GM12865 (cell line): ENCODE measurements at regions not wholly inside any gene's neighbourhood (a gene's known extent, or its start where the extent isn't known, plus 50 kb on each side); places are given as distances from the start of the nearest gene placed in this dataset.

Experiments
- DNase-seq: peaks from one replicate; pipeline ENCODE4 v3.0.0; 2010; ENCODE audit warnings: low read depth
- H3K4me3 ChIP-seq: 2 replicates; pipeline ENCODE4 v1.5.1; 2011; ENCODE audit warnings: mild to moderate bottlenecking, low read depth, low read length, control low read depth
- TF ChIP-seq, protein P1 (sequence below): IDR thresholded peaks from 2 replicates; pipeline ENCODE4 v1.5.1; 2011; ENCODE audit warnings: low read length, control low read depth, low read depth, inconsistent platforms; ENCODE audit not compliant: insufficient read depth; ENCODE audit errors: missing control alignments

DNA sequence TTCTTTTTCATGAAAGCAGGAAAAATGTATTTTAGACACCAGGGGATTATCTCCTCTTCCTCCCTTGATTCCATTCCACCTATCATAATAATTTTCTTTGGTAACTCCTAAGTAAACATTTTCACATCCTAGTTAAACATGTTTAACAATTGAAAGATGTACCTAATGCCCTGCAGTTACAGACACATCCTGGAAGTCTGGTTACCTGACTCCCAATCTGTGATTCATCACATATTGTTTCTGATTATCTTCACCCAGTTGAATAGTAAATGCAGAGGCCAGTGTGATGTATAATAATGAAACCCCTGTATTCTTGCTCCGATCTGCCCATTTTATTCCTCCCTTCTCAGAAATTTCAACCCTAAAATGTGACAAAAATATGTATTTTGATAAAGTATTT lies 1237.6 kb upstream of the LRRTM1 start:
- TF ChIP-seq, protein P1, sequence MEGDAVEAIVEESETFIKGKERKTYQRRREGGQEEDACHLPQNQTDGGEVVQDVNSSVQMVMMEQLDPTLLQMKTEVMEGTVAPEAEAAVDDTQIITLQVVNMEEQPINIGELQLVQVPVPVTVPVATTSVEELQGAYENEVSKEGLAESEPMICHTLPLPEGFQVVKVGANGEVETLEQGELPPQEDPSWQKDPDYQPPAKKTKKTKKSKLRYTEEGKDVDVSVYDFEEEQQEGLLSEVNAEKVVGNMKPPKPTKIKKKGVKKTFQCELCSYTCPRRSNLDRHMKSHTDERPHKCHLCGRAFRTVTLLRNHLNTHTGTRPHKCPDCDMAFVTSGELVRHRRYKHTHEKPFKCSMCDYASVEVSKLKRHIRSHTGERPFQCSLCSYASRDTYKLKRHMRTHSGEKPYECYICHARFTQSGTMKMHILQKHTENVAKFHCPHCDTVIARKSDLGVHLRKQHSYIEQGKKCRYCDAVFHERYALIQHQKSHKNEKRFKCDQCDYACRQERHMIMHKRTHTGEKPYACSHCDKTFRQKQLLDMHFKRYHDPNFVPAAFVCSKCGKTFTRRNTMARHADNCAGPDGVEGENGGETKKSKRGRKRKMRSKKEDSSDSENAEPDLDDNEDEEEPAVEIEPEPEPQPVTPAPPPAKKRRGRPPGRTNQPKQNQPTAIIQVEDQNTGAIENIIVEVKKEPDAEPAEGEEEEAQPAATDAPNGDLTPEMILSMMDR = no peak
- H3K4me3 ChIP-seq = no peak overlapping the region
- DNase-seq = no peak

DNA sequence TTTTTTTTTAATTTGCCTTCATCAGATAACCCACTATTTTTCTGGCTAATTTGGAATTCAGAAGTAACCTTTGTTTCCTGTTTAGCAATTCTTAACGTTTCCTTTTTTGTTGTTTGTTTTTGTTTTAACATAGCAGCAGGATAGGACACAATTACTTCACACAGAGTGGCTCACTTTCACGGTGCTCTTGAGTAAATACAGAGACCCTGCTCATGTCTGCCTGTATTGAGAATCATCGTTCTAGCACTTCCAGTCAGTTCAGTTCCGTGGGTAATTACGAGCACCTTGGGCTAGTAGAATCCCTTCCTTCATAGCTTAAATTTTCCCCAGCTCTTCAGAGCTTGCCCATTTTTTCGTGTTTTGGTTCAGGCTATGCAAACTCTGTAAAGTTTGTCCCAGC lies 1225.4 kb upstream of the LRRTM1 start:
- DNase-seq = no peak
- H3K4me3 ChIP-seq = no peak overlapping the region
- TF ChIP-seq, protein P1 = no peak

DNA sequence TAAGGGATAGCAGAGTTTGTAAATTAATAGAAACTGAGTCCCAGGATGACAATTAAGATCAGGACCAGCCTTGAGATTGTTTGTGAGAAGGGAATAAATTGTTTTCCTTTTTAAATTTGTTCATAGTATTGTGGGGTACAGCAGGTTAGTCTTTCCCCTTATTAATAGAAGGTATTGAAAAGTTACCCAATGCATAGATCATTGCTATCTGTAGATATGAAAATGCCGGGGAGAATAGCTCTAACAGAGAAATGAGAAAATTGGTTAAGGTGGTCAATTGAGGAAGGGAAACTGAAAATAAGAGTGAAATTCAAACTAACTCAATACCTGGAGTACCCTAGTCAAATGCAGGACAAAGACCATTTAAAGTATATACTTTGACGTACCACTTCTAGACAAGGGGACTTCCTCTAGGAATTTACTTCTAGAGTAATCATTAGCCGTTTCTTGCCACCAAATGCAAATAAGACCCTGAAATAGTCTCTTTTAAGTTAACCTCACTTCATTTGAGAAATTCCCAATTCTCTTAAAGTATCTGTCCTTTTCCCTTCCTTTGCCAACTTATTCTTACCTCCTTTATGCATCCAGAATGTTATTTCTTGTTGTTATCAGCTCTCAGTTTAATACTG lies 1224.4 kb upstream of the LRRTM1 start:
- no peak overlapping the region for H3K4me3 ChIP-seq
- DNase-seq = no peak

DNA sequence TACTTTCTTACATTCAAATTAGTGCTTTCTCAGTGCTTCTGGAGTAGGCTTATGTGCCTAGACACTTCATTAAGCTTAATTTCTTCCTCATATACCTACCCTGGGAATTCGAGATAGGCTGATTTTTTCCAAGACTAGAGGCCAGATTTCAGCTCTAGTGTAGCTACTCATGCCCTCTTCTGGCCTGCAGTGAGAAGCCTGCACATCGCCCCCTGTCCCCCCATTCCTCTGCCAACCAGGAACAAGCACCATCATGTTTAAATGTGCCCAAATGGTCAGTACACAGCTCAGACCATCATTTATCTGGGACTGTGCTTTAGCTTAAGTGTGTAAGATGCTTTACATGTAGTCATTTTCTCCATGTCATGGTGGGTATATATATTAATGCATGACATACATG lies 1218.8 kb upstream of the LRRTM1 start:
- H3K4me3 ChIP-seq = no peak overlapping the region
- no peak for DNase-seq
- TF ChIP-seq, protein P1 = no peak

More for the DNA sequence above, 1224.4 kb upstream of the LRRTM1 start:
- TF ChIP-seq, protein P1 = no peak

DNA sequence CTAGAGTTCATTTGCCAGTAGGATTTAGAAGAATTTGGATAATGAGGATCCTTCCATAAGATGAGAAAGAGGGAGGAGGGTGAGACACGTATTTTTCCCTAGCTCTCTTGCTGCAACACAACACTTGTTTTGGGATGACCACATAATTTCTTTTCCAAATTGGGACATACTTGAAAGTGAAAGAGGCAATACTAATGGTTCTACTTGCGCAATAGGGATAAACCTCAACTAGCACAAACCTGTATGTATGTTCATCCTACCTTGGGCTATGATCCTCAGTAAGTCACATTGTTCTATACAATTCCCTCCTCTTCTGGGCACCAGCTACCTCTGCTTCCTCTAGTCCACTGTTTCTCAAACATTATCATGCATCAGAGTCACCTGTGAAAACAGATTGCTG lies 1208.8 kb upstream of the LRRTM1 start:
- no peak for DNase-seq
- no peak overlapping the region for H3K4me3 ChIP-seq
- TF ChIP-seq, protein P1 = no peak

DNA sequence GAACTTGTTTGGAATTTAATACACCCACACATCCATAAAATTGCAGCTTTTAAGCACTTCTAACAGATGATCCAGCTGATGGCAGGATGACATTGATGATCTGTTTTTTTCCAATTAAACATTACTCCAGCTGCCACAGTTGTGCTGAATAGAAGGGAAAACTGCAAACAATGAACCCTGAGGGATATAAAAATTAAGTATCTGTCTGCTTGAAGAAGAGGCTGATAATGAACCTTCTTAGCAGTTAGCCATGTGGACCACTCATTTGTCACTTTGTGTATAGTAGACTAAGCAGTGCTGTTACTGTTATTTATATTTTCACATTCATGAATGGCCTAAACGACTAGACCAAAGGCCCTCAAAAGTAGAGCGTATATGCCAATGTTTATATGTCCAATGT lies 1201.0 kb upstream of the LRRTM1 start:
- H3K4me3 ChIP-seq = no peak overlapping the region
- no peak for DNase-seq
- TF ChIP-seq, protein P1 = no peak

DNA sequence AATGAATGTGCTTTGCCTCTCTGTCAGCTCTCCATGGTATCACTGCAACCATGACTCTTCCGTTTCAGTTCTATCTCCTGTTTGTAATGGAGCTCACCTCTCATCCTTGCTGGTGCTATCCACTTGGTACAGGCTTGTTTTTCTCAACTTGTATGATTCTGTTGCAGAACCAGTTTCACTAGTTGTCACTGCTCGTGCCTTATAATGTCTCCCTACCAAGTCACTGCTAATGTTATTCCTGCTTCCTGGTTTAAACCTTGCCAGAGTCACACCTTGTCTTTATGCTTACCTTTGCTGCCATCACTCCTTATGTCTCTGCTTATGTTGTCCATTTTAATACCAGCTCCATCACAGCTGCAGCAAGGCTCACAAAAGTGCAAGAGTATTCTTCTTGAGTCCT lies 1191.0 kb upstream of the LRRTM1 start:
- no peak for DNase-seq
- no peak overlapping the region for H3K4me3 ChIP-seq
- TF ChIP-seq, protein P1 = no peak
